ENCODE measurements at regions not wholly inside any gene's neighbourhood (a gene's known extent, or its start where the extent isn't known, plus 50 kb on each side); places are given as distances from the start of the nearest gene placed in this dataset.

- Histone ChIP-seq H4K20me1 (ENCODE audit: control insufficient read depth, extremely low read depth, insufficient read depth, low read length) (no peaks in the 10 kb centered on the region), H3K27me3 (ENCODE audit: control insufficient read depth, insufficient read depth, low read length) (no peaks in the 10 kb centered on the region), H3K4me3 (replicated peaks in 1 of 4; ENCODE audit: control extremely low read depth in 1 of 4, insufficient read depth in 1 of 4, low read depth in 3 of 4, low read length in 4 of 4) (no peak overlapping the region), H2AFZ (ENCODE audit: low read length) (no peak overlapping the region), H3K9me3 (ENCODE audit: control insufficient read depth, insufficient read depth, low read depth, low read length) (no peaks in the 10 kb centered on the region), H3K36me3 (ENCODE audit: control insufficient read depth, insufficient read depth, low read length) (no peaks in the 10 kb centered on the region), H3K4me1 (ENCODE audit: control insufficient read depth, extremely low read depth, insufficient read depth, low read length) (no peaks in the 10 kb centered on the region), H3K79me2 (ENCODE audit: control insufficient read depth, insufficient read depth, low read length) (no peaks in the 10 kb centered on the region), H3K27ac (ENCODE audit: insufficient read depth, low read length) (no peak overlapping the region), H3K4me2 (ENCODE audit: extremely low read depth, insufficient read depth, low read length) (no peak overlapping the region), H3K9ac (ENCODE audit: insufficient read depth, low read length) (no peak overlapping the region)
- no peak for DNase-seq (ENCODE audit: low read depth in 2 of 2)
- TF ChIP-seq CTCF (conservative IDR thresholded peaks at IDR 0.05 in 1 of 2, IDR thresholded peaks at IDR 0.05 in 1 of 2; ENCODE audit: low read depth in 1 of 2, low read length in 2 of 2) (no peak), EZH2 (IDR thresholded peaks at IDR 0.05; ENCODE audit: low read length, missing control alignments) (no peak)
Measured at GRCh38 chr5:92023555-92023954, 640.4 kb upstream of the ARRDC3 start.

- Histone ChIP-seq H3K36me3 (ENCODE audit: control insufficient read depth, insufficient read depth, low read length) (no peaks in the 10 kb centered on the region), H3K4me3 (replicated peaks in 1 of 4; ENCODE audit: control extremely low read depth in 1 of 4, insufficient read depth in 1 of 4, low read depth in 3 of 4, low read length in 4 of 4) (no peak overlapping the region), H3K27me3 (ENCODE audit: control insufficient read depth, insufficient read depth, low read length) (no peaks in the 10 kb centered on the region), H4K20me1 (ENCODE audit: control insufficient read depth, extremely low read depth, insufficient read depth, low read length) (no peaks in the 10 kb centered on the region), H3K9me3 (ENCODE audit: control insufficient read depth, insufficient read depth, low read depth, low read length) (no peaks in the 10 kb centered on the region), H3K9ac (ENCODE audit: insufficient read depth, low read length) (no peak overlapping the region), H3K79me2 (ENCODE audit: control insufficient read depth, insufficient read depth, low read length) (no peaks in the 10 kb centered on the region), H2AFZ (ENCODE audit: low read length) (no peak overlapping the region), H3K27ac (ENCODE audit: insufficient read depth, low read length) (no peak overlapping the region), H3K4me1 (ENCODE audit: control insufficient read depth, extremely low read depth, insufficient read depth, low read length) (no peaks in the 10 kb centered on the region), H3K4me2 (ENCODE audit: extremely low read depth, insufficient read depth, low read length) (no peak overlapping the region)
- TF ChIP-seq EZH2 (IDR thresholded peaks at IDR 0.05; ENCODE audit: low read length, missing control alignments) (no peak), CTCF (conservative IDR thresholded peaks at IDR 0.05 in 1 of 2, IDR thresholded peaks at IDR 0.05 in 1 of 2; ENCODE audit: low read depth in 1 of 2, low read length in 2 of 2) (no peak)
- DNase-seq (ENCODE audit: low read depth in 2 of 2) = no peak
Measured at GRCh38 chr5:92023141-92023471, 640.0 kb upstream of the ARRDC3 start.

DNA sequence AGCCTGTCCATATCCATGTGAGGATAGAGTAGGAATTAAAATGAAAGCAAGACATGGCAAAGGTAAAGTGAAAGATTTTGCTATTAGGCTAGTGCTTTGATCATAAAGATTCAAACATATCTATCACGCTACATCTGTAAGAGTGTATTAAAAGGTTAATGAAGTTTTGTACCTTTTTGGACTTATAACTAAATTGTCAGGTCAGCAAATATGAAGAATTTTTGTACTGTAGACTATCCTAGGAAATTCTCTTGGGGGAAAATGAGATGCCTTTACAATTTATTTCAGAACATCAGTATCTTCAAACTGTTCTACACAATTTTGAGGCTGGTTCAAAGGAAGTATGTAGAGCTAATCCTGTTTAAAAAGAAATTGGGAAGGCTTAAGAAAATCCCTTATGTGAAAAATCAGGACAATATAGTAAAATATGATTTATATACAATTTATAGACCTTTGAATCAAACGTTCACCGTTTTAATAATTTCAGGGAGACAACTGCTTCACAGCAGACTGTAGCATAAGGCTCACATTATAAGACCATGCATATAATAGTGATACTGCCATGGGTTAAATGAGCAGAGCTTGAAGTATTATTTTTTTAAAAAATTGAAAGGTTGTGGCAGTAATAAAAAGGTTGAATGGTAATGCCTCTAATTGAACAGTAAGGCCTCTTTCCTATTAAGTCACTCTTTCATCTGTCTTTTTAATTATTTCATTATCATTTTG is 639.5 kb upstream of the ARRDC3 start:
- Histone ChIP-seq H2AFZ (ENCODE audit: low read length) (no peak overlapping the region), H3K27me3 (ENCODE audit: control insufficient read depth, insufficient read depth, low read length) (no peaks in the 10 kb centered on the region), H3K27ac (ENCODE audit: insufficient read depth, low read length) (no peak overlapping the region), H3K4me1 (ENCODE audit: control insufficient read depth, extremely low read depth, insufficient read depth, low read length) (no peaks in the 10 kb centered on the region), H3K9ac (ENCODE audit: insufficient read depth, low read length) (no peak overlapping the region), H4K20me1 (ENCODE audit: control insufficient read depth, extremely low read depth, insufficient read depth, low read length) (no peaks in the 10 kb centered on the region), H3K9me3 (ENCODE audit: control insufficient read depth, insufficient read depth, low read depth, low read length) (no peaks in the 10 kb centered on the region), H3K79me2 (ENCODE audit: control insufficient read depth, insufficient read depth, low read length) (no peaks in the 10 kb centered on the region), H3K4me2 (ENCODE audit: extremely low read depth, insufficient read depth, low read length) (no peak overlapping the region), H3K4me3 (replicated peaks in 1 of 4; ENCODE audit: control extremely low read depth in 1 of 4, insufficient read depth in 1 of 4, low read depth in 3 of 4, low read length in 4 of 4) (no peak overlapping the region), H3K36me3 (ENCODE audit: control insufficient read depth, insufficient read depth, low read length) (no peaks in the 10 kb centered on the region)
- TF ChIP-seq EZH2 (IDR thresholded peaks at IDR 0.05; ENCODE audit: low read length, missing control alignments) (no peak), CTCF (conservative IDR thresholded peaks at IDR 0.05 in 1 of 2, IDR thresholded peaks at IDR 0.05 in 1 of 2; ENCODE audit: low read depth in 1 of 2, low read length in 2 of 2) (no peak)
- no peak for DNase-seq (ENCODE audit: low read depth in 2 of 2)

Measured in fibroblast of lung (primary cell).